Fibroblast of lung (primary cell): ENCODE measurements at regions not wholly inside any gene's neighbourhood (a gene's known extent, or its start where the extent isn't known, plus 50 kb on each side); places are given as distances from the start of the nearest gene placed in this dataset.
A peak's percentile ranks its signal among the peaks of the same experiment; 100 is the strongest.

Experiments used
- DNase-seq, 2 donors: peaks; one replicate each; pipeline versions ENCODE4 v3.0.0 to v3.0.0-alpha.2; 2010; ENCODE audit warnings: low read depth in 2 of 2
- H2AFZ ChIP-seq: 2 replicates; pipeline ENCODE4 v1.5.1; 2012; ENCODE audit warnings: low read length, control low read depth, inconsistent platforms
- H3K27ac ChIP-seq: 2 replicates; pipeline ENCODE4 v1.5.1; 2011; ENCODE audit warnings: low read length, control low read depth; ENCODE audit not compliant: insufficient read depth
- H3K27me3 ChIP-seq: 2 replicates; pipeline ENCODE4 v1.5.1; 2011; ENCODE audit warnings: mild to moderate bottlenecking, low read length; ENCODE audit not compliant: control insufficient read depth, insufficient read depth
- H3K36me3 ChIP-seq: 2 replicates; pipeline ENCODE4 v1.5.1; 2011; ENCODE audit warnings: low read length; ENCODE audit not compliant: control insufficient read depth, insufficient read depth
- H3K4me1 ChIP-seq: 2 replicates; pipeline ENCODE4 v1.5.1; 2011; ENCODE audit warnings: low read length; ENCODE audit not compliant: control insufficient read depth, insufficient read depth; ENCODE audit errors: extremely low read depth
- H3K4me2 ChIP-seq: 2 replicates; pipeline ENCODE4 v1.5.1; 2011; ENCODE audit warnings: low read length, control low read depth; ENCODE audit not compliant: insufficient read depth; ENCODE audit errors: extremely low read depth
- H3K4me3 ChIP-seq, 4 experiments: fragments of 200-600 bp in 1 of 4; sonication (generic) in 1 of 4; replicated peaks in 1 of 4; 2 replicates each; pipeline ENCODE4 v1.5.1; 2011 to 2016; ENCODE audit warnings: low read length in 4 of 4, low read depth in 3 of 4, mild to moderate bottlenecking in 3 of 4, control low read depth in 2 of 4, inconsistent platforms in 1 of 4, mixed read lengths in 1 of 4; ENCODE audit not compliant: insufficient read depth in 1 of 4; ENCODE audit errors: control extremely low read depth in 1 of 4
- H3K79me2 ChIP-seq: 2 replicates; pipeline ENCODE4 v1.5.1; 2012; ENCODE audit warnings: mild to moderate bottlenecking, low read length, inconsistent platforms; ENCODE audit not compliant: control insufficient read depth, insufficient read depth
- H3K9ac ChIP-seq: 2 replicates; pipeline ENCODE4 v1.5.1; 2011; ENCODE audit warnings: mild to moderate bottlenecking, low read length, control low read depth; ENCODE audit not compliant: insufficient read depth
- H3K9me3 ChIP-seq: 2 replicates; pipeline ENCODE4 v1.5.1; 2012; ENCODE audit warnings: low read depth, low read length; ENCODE audit not compliant: control insufficient read depth, insufficient read depth
- H4K20me1 ChIP-seq: 2 replicates; pipeline ENCODE4 v1.5.1; 2011; ENCODE audit warnings: low read length; ENCODE audit not compliant: control insufficient read depth, insufficient read depth; ENCODE audit errors: extremely low read depth
- CTCF ChIP-seq, 2 donors: IDR thresholded peaks in 1 of 2; conservative IDR thresholded peaks in 1 of 2; 1 replicate in 1 of 2; 2 replicates in 1 of 2; pipeline ENCODE4 v1.5.1; 2011 to 2012; ENCODE audit warnings: low read length in 2 of 2, control low read depth in 1 of 2, inconsistent platforms in 1 of 2, low read depth in 1 of 2, mild to moderate bottlenecking in 1 of 2
- EZH2 ChIP-seq: IDR thresholded peaks from 2 replicates; pipeline ENCODE4 v1.5.1; 2012; ENCODE audit warnings: low read length, control low read depth, mild to moderate bottlenecking; ENCODE audit errors: missing control alignments

- no peaks in the 10 kb centered on the region for H3K9me3 ChIP-seq
- TF ChIP-seq EZH2 (no peak), CTCF (conservative IDR thresholded peaks at IDR 0.05 in 1 of 2, IDR thresholded peaks at IDR 0.05 in 1 of 2; ENCODE audit: low read depth in 1 of 2, low read length in 2 of 2) (no peak)
These were observed 167.1 kb upstream of the CIBAR2 start for GRCh38 chr16:85279402-85279801.

GRCh38 chr16:85279825-85280545 is 167.7 kb upstream of the CIBAR2 start:
- Histone ChIP-seq H3K4me2 (no peak overlapping the region), H4K20me1 (no peaks in the 10 kb centered on the region), H2AFZ (no peak overlapping the region), H3K36me3 (no peaks in the 10 kb centered on the region), H3K9me3 (no peaks in the 10 kb centered on the region), H3K4me3 (no peak overlapping the region), H3K79me2 (no peaks in the 10 kb centered on the region), H3K9ac (no peak overlapping the region), H3K4me1 (no peaks in the 10 kb centered on the region), H3K27ac (no peak overlapping the region), H3K27me3 (no peaks in the 10 kb centered on the region)
- DNase-seq = peak in 1 of 2 donors; percentile 68
- no peak for TF ChIP-seq CTCF (conservative IDR thresholded peaks at IDR 0.05 in 1 of 2, IDR thresholded peaks at IDR 0.05 in 1 of 2; ENCODE audit: low read depth in 1 of 2, low read length in 2 of 2)
- no peak for TF ChIP-seq EZH2

More at GRCh38 chr16:85279402-85279801, 167.1 kb upstream of the CIBAR2 start:
- Histone ChIP-seq H3K4me1 (no peaks in the 10 kb centered on the region), H3K79me2 (no peaks in the 10 kb centered on the region), H4K20me1 (no peaks in the 10 kb centered on the region), H3K4me2 (no peak overlapping the region), H3K36me3 (no peaks in the 10 kb centered on the region), H3K27me3 (no peaks in the 10 kb centered on the region), H3K27ac (no peak overlapping the region), H2AFZ (no peak overlapping the region), H3K4me3 (no peak overlapping the region), H3K9ac (no peak overlapping the region)
- no peak for DNase-seq

GRCh38 chr16:85281181-85281580 is 168.9 kb upstream of the CIBAR2 start:
- H2AFZ ChIP-seq = no peak overlapping the region
- H3K79me2 ChIP-seq = no peaks in the 10 kb centered on the region
- TF ChIP-seq EZH2 (no peak), CTCF (conservative IDR thresholded peaks at IDR 0.05 in 1 of 2, IDR thresholded peaks at IDR 0.05 in 1 of 2; ENCODE audit: low read depth in 1 of 2, low read length in 2 of 2) (no peak)
- no peaks in the 10 kb centered on the region for H3K9me3 ChIP-seq
- no peaks in the 10 kb centered on the region for H3K27me3 ChIP-seq
- H4K20me1 ChIP-seq = no peaks in the 10 kb centered on the region
- no peak overlapping the region for H3K4me2 ChIP-seq
- H3K4me3 ChIP-seq = no peak overlapping the region
- no peak for DNase-seq
- H3K4me1 ChIP-seq = peaks cover 7% of the 10 kb centered on the region
- no peak overlapping the region for H3K27ac ChIP-seq
- no peak overlapping the region for H3K9ac ChIP-seq
- no peaks in the 10 kb centered on the region for H3K36me3 ChIP-seq
